ENCODE measurements at regions not wholly inside any gene's neighbourhood (a gene's known extent, or its start where the extent isn't known, plus 50 kb on each side); places are given as distances from the start of the nearest gene placed in this dataset.
"Not testable (repeated sequence)": the region's sequence is repeated elsewhere in the genome, so short reads cannot be mapped to it uniquely, and the experiment has no call there.

DNA sequence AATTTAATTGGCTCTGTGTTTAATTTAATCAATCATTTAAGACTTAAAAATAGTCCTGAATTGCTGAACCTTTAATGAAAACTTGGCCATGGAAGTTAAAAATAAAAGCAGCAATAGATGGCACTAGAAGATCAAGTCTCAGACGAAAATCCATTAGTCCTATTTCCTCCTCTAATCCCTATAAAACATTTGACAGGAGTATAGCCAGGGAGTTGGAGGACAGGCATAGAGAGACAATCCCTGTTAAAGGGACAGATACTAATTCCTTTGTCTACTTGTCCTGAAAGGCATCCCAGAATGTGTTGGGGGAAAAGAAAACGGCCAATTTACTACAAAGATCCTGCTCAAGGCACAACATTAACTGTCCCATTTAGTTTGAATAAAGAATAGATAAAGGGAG lies 276.3 kb upstream of the TACR3 start:
- intact Hi-C loops (cut with DNase I; ENCODE audit: low total_unique reads), result no loop called here
- no peaks in the 10 kb centered on the region for H3K27me3 ChIP-seq
- peaks cover 0 to 8% (median 0%) of the 10 kb centered on the region in 3 donors for H3K9me3 ChIP-seq
- DNase-seq, result no peak
- no peak overlapping the region for H3K27ac ChIP-seq
- H3K4me3 ChIP-seq, result no peak overlapping the region
- TF ChIP-seq, protein P1, sequence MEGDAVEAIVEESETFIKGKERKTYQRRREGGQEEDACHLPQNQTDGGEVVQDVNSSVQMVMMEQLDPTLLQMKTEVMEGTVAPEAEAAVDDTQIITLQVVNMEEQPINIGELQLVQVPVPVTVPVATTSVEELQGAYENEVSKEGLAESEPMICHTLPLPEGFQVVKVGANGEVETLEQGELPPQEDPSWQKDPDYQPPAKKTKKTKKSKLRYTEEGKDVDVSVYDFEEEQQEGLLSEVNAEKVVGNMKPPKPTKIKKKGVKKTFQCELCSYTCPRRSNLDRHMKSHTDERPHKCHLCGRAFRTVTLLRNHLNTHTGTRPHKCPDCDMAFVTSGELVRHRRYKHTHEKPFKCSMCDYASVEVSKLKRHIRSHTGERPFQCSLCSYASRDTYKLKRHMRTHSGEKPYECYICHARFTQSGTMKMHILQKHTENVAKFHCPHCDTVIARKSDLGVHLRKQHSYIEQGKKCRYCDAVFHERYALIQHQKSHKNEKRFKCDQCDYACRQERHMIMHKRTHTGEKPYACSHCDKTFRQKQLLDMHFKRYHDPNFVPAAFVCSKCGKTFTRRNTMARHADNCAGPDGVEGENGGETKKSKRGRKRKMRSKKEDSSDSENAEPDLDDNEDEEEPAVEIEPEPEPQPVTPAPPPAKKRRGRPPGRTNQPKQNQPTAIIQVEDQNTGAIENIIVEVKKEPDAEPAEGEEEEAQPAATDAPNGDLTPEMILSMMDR (IDR thresholded peaks at IDR 0.05), result no peak
- no peaks in the 10 kb centered on the region for H3K36me3 ChIP-seq
- H3K4me1 ChIP-seq, result no peaks in the 10 kb centered on the region

DNA sequence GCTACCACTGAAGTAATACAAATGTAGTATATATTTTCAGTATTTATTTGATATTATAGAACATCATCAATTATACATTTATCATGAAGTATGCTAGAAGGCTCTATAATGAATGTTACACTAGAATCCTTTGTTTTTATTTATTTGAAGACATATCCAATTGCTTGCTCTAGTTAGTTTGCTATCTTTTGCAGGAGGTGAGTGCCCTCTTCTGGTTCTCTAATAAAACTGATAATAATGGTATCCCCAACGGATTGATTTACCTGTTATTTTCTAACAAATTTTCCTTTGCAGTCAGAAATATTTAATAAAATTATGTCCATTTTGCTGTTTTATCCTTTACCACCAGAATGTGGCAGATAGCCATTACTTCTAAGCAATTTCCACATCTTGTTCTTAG lies 274.3 kb upstream of the TACR3 start:
- DNase-seq, result no peak
- intact Hi-C loops (cut with DNase I; ENCODE audit: low total_unique reads), result no loop called here
- no peak overlapping the region for H3K27ac ChIP-seq
- H3K9me3 ChIP-seq, result peaks cover 0 to 8% (median 0%) of the 10 kb centered on the region in 3 donors
- H3K4me1 ChIP-seq, result no peaks in the 10 kb centered on the region
- no peak overlapping the region for H3K4me3 ChIP-seq
- TF ChIP-seq, protein P1 (IDR thresholded peaks at IDR 0.05), result no peak
- no peaks in the 10 kb centered on the region for H3K36me3 ChIP-seq
- no peaks in the 10 kb centered on the region for H3K27me3 ChIP-seq

DNA sequence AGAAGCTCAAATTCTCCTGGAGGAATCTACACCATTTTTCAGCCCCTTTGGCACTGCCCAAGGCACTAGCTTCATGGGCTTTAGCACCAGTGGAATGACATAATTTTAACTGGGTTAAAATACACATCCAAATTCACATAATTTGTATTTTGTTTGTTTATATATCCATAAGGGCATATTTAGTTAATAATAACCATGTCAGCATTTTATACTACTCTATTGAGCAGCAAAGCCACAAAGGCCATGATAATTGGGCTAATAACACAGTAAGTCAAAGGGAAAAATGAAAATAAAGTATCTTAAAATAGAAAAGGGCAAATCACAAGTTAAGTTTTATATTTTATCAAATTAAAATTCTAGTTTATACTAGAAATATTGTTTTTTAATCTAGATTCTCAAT lies 262.7 kb upstream of the TACR3 start:
- TF ChIP-seq, protein P1 (IDR thresholded peaks at IDR 0.05), result no peak

DNA sequence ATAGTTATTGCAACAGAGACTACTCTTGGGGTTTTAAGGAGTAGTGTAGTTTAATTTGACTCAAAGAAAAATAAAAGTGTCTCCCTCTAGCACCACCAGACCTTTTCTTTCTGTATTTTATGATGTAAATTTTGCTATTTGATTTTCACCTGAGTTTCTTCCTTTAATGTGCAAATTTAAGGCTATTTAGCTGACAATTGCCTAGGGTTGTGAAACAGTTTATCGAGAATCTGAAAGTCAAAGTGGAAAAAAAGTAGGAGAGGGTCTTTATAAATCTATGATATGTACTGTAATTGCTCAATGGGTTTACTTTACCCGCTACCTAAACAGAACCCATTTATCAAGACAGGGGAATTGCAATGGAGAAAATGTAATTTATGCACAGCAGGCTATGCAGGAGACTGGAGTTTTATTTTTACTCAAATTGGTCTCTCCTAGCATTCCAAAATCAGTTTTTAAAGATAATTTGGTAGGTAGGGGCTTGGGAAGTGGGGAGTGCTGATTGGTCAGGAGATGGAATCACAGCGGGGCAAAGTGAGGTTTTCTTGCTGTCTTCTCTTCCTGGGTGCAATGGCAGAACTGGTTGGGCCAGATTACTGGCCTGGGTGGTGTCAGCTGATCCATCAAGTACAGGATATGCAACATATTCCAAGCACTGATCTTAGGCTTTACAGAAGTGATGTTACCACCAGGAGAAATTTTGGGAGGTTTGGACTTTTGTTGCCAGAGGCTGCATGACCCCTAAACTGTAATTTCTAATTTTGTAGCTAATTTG lies 228.6 kb upstream of the TACR3 start:
- no peaks in the 10 kb centered on the region for H3K4me1 ChIP-seq
- H3K36me3 ChIP-seq, result no peaks in the 10 kb centered on the region
- no peaks in the 10 kb centered on the region for H3K9me3 ChIP-seq
- no peaks in the 10 kb centered on the region for H3K27me3 ChIP-seq
- H3K4me3 ChIP-seq, result no peak overlapping the region
- TF ChIP-seq, protein P1 (IDR thresholded peaks at IDR 0.05), result no peak
- intact Hi-C loops (cut with DNase I; ENCODE audit: low total_unique reads), result no loop called here
- no peak overlapping the region for H3K27ac ChIP-seq
- DNase-seq, result no peak

More for the DNA sequence above, 262.7 kb upstream of the TACR3 start:
- no peaks in the 10 kb centered on the region for H3K27me3 ChIP-seq
- H3K27ac ChIP-seq, result no peak overlapping the region
- intact Hi-C loops (cut with DNase I; ENCODE audit: low total_unique reads), result no loop called here
- H3K36me3 ChIP-seq, result no peaks in the 10 kb centered on the region
- no peaks in the 10 kb centered on the region for H3K4me1 ChIP-seq
- H3K9me3 ChIP-seq, result no peaks in the 10 kb centered on the region
- H3K4me3 ChIP-seq, result no peak overlapping the region
- no peak for DNase-seq

DNA sequence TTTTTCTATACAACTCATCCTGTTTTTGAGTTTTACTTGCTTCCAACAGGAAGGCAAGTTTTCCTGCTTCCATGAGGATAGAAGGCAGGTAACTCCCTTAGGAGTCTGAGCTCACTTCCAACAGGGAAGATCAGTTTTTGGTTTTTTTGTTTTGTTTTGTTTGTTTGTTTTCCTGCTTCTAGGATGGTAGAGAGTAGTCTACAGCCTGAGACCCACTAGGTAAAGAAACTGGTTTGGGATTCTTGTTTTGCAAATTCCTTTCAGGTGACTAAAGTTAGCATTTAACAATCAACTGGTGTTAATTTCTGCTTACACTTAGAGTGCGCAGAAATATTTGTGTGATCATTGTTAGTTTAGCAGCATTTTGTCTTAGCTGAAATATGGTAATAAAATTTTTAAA lies 227.8 kb upstream of the TACR3 start:
- DNase-seq, result no peak
- intact Hi-C loops (cut with DNase I; ENCODE audit: low total_unique reads), result no loop called here

DNA sequence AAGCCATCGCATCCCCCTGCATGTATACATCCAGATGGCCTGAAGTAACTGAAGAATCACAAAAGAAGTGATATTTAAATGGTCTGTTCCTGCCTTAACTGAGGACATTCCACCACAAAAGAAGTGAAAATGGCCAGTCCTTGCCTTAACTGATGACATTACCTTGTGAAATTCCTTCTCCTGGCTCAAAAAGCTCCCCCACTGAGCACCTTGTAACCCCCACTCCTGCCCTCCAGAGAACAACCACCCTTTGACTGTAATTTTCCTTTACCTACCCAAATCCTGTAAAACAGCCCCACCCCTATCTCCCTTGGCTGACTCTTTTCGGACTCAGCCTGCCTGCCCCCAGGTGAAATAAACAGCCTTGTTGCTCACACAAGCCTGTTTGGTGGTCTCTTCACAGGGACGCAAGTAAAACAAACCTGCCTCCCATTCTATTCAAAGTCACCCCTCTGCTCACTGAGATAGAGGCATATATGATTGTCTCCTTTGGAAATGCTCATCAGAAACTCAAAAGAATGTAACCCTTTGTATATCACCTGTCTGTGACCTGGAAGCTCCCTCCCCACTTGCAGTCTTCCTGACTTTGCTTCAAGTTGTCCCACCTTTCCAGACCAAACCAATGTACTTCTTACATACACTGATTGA lies 227.0 kb upstream of the TACR3 start:
- H3K27ac ChIP-seq, H3K4me1 ChIP-seq: not testable (repeated sequence)

More for the DNA sequence above, 227.8 kb upstream of the TACR3 start:
- H3K9me3 ChIP-seq, result no peaks in the 10 kb centered on the region
- no peak overlapping the region for H3K4me3 ChIP-seq
- H3K27me3 ChIP-seq, result no peaks in the 10 kb centered on the region
- TF ChIP-seq, protein P1 (IDR thresholded peaks at IDR 0.05), result no peak
- H3K27ac ChIP-seq, result no peak overlapping the region
- H3K36me3 ChIP-seq, result no peaks in the 10 kb centered on the region
- H3K4me1 ChIP-seq, result no peaks in the 10 kb centered on the region

More for the DNA sequence above, 227.0 kb upstream of the TACR3 start:
- H3K27me3 ChIP-seq; H3K4me3 ChIP-seq; DNase-seq; H3K36me3 ChIP-seq; intact Hi-C loops (cut with DNase I; ENCODE audit: low total_unique reads); H3K9me3 ChIP-seq: not testable (repeated sequence)

All from tibial artery (tissue), 4 donors.